NCI-H748 treated with DMSO at 0.1 percent for 48 hours (cell line): ENCODE measurements at regions not wholly inside any gene's neighbourhood (a gene's known extent, or its start where the extent isn't known, plus 50 kb on each side); places are given as distances from the start of the nearest gene placed in this dataset.

Source experiments
- DNase-seq: peaks from one replicate; lab custom pipeline; 2025; lab: John Stamatoyannopoulos, UW

GRCh38 chr16:64410306-64410705 lies 711.6 kb downstream of the CDH11 start:
- DNase-seq: no peak

GRCh38 chr16:64409783-64410210 lies 712.1 kb downstream of the CDH11 start:
- DNase-seq: no peak

GRCh38 chr16:64408699-64409098 lies 713.2 kb downstream of the CDH11 start:
- no peak for DNase-seq

- no peak for DNase-seq
Measured at GRCh38 chr16:64406770-64407181, 715.1 kb downstream of the CDH11 start.

GRCh38 chr16:64403352-64403751 lies 718.5 kb downstream of the CDH11 start:
- no peak for DNase-seq

- no peak for DNase-seq
Measured at GRCh38 chr16:64398793-64399192, 723.1 kb downstream of the CDH11 start.

- DNase-seq: no peak
Measured at GRCh38 chr16:64397945-64398508, 723.8 kb downstream of the CDH11 start.

- no peak for DNase-seq
Measured at GRCh38 chr16:64397042-64397441, 724.8 kb downstream of the CDH11 start.

GRCh38 chr16:64394061-64394460 lies 727.8 kb downstream of the CDH11 start:
- DNase-seq: no peak

- no peak for DNase-seq
Measured at GRCh38 chr16:64392456-64392855, 729.4 kb downstream of the CDH11 start.

GRCh38 chr16:64391063-64391600 lies 730.7 kb downstream of the CDH11 start:
- DNase-seq: no peak

GRCh38 chr16:64390102-64390501 lies 731.8 kb downstream of the CDH11 start:
- DNase-seq: no peak

GRCh38 chr16:64384636-64385035 lies 737.2 kb downstream of the CDH11 start:
- DNase-seq: no peak

GRCh38 chr16:64381979-64382378 lies 739.9 kb downstream of the CDH11 start:
- DNase-seq: no peak

- no peak for DNase-seq
Measured at GRCh38 chr16:64380751-64381150, 741.1 kb downstream of the CDH11 start.

GRCh38 chr16:64375391-64375980 lies 746.4 kb downstream of the CDH11 start:
- DNase-seq: no peak

- DNase-seq: no peak
Measured at GRCh38 chr16:64370112-64370511, 751.8 kb downstream of the CDH11 start.

GRCh38 chr16:64365448-64365931 lies 756.4 kb downstream of the CDH11 start:
- no peak for DNase-seq

- no peak for DNase-seq
Measured at GRCh38 chr16:64364894-64365293, 757.0 kb downstream of the CDH11 start.

- DNase-seq: no peak
Measured at GRCh38 chr16:64364416-64364815, 757.4 kb downstream of the CDH11 start.

GRCh38 chr16:64364016-64364415 lies 757.8 kb downstream of the CDH11 start:
- no peak for DNase-seq

- DNase-seq: no peak
Measured at GRCh38 chr16:64363039-64363438, 758.8 kb downstream of the CDH11 start.

GRCh38 chr16:64362193-64362592 lies 759.7 kb downstream of the CDH11 start:
- DNase-seq: no peak

- no peak for DNase-seq
Measured at GRCh38 chr16:64361753-64362152, 760.1 kb downstream of the CDH11 start.
